Activated naive CD4-positive, alpha-beta T cell treated with anti-CD3 and anti-CD28 coated beads, Interleukin-2, amount 50 U/mL, for 16 hours (primary cell): ENCODE measurements at regions not wholly inside any gene's neighbourhood (a gene's known extent, or its start where the extent isn't known, plus 50 kb on each side); places are given as distances from the start of the nearest gene placed in this dataset.

ENCODE experiments used
- DNase-seq: peaks from one replicate; pipeline ENCODE4 v3.0.0-alpha.2; 2020

DNA sequence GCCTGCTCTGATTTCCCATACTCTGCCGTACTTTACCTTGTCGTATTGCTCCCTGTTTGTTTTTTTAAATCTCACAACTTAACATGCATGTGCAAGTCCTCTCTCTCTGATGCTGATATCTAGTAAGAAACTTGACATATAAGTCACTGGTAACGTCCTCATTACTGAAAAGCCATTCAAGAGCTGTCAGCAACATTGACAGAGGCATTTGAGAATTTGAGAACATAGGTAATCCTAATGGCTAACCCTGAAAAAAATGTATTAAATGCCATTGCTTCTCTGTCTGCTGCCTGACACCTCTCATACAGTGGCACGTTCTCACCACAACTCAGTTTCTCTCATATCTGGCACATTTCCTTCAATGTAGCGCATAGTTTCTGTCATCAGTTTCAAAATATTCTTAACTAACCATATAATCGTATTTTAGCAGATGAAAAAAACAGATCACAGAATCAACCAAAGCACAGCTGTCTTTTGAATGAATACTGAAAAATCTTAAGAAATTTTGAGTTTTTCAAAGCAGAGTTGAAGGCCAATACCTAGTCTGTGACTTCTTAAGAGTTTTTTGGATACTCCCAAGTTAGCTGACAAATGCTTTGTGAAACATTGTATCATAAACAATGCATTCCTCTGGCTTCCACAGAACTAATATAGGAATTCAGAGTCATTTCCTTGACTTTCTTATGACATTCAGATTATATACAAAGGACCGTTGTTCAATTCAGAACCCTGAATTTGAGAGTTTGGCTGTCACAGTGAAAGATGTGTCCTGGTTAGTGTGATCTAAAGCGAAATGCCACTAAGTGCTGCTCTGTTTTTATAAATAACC, 996.4 kb downstream of the C4orf33 start:
- DNase-seq: no peak

DNA sequence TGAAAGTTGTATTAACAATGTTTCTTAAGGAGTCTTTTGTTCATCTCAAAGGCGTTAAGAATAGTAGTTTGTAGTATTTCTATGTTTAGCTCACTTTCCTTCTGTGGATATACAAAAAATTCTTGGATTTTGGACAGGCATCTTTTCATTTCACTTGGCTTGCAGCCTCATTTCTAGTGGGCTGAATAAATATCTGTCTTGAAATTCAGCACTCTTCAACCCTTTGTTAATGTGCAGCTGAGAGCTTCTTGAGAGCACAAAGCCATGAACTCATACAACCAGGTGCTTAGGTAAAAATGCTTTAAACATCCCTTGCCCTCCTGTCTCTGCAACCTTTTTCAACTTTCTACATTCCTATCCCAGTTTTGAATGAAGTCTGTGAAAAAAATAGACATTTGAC, 1003.2 kb downstream of the C4orf33 start:
- DNase-seq: no peak

DNA sequence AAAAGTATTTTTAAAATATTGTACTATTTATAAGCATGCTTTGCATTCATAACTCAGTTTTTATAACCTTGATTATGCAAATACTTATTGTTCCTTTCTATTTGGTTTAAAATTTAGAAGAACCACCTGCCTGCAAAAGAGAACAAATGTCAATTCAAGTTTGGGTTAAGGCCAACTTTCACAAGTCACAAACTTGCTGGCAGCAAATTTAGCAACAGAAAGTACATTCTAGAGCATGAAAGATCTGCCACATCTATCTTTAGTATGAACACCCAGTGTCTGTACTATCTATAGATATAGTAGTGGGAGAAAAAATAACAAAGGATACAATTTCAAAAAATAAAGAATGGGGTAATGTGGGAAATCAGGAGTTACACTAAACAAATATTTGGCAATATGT, 1014.2 kb downstream of the C4orf33 start:
- no peak for DNase-seq

DNA sequence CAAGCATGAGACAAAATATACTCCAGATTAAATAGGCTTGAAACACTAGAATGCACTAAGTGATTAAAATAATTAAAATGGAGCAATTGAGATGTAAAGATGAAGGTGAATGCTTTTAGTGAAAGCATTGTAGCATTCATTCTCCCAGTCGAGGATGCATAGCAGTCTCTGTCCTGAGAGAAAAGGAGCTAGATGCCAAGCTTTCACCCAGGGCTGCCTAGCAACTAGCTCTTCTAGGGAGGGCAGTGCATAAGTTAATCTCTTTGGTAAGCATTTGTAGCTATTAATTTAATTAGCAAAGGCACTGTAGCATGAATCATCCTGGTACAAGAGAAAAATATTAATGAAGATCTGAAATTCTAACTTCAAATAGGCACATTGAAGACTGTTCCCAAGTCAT, 1014.8 kb downstream of the C4orf33 start:
- no peak for DNase-seq

DNA sequence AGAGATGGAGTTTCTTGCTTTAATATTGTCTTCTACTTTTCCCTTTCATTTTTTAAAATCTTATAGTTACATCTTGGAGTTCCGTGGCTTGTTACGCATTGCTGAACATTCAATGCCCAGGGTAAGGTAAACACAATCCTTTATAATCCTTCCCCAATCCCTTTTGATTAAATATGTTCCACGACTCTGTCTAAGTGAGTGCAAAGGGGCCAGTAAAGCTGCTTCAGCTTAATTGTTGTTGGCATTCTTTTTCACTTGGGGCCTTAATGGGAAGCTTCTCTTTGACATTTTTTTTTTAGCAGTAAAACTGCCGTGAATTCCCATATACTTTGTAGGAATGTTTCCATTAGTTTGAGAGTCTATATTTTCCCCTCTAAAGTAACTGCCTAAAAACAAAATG, 1028.1 kb downstream of the C4orf33 start:
- DNase-seq: no peak

DNA sequence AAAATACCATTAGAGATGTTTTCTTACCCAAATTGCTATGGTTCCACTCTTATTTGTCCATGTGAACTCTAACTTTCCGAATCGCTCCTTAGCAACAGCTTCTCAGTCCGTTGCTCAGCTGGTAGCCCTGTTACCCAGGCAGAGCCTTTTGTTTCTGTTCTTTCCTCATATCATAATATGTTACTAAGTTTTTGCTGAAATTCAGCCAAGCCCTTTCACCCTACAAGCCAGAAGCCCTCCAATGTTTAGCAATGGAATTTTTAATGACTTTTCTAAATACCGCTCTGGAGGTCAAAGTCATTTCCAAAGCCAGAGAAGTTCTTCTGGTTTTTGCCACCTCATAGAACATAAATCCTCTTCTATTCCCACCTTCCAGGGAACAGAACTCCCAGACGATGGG, 1029.5 kb downstream of the C4orf33 start:
- DNase-seq: no peak

DNA sequence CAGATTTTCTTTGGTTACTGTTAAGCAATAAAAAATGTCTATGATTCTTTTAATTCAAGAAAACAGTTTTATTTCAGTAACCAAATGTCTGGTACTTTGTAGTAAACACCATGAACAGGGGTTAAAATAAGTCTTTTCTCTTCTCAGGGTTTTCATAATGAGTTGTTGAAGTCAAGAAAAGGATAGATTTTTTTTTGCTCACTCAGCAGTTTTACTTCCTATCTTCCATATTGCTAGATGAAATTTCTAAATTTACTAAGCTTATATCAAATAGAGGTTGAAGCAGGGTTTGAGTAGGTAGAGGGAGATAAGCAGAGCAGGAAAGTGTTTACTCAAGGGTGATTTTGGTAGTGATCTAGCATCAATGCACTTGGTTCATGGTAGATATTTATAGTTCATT, 1031.3 kb downstream of the C4orf33 start:
- no peak for DNase-seq

DNA sequence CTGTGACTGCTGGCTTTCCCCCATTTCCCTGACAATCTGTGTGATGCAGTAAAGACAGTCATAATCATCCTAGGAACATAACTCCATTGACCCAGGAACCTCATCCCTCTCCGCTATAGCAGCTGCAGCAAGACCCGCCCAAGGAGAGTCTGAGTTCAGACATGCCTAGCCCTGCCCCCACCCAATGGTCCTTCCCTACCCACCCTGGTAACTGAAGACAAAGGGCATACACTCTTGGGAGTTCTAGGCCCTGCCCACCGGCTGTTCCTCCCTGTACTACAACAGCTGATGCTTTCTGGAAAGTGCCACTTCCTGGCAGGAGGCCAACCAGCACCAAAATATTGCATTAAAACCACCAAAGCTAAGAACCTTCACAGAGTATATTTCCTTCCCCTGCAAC, 1035.6 kb downstream of the C4orf33 start:
- no peak for DNase-seq

DNA sequence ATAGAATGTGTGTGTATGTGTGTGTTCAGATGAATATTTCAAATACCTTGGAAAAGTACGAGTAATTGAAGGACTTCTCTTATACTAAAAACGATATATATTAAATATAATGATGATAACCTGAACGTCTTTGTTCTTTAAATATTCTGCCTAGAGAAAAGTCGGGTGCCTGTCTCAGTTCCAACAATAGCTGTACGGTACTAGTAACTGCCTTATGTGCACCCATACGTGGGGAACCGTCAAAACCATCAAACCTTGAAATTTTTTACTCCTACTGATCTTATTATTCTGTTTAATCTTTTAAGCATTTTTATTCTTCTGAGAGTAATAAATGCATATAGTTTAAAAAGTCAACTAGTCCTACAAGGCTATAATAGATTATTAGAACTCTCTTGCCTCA, 1045.7 kb downstream of the C4orf33 start:
- DNase-seq: no peak

DNA sequence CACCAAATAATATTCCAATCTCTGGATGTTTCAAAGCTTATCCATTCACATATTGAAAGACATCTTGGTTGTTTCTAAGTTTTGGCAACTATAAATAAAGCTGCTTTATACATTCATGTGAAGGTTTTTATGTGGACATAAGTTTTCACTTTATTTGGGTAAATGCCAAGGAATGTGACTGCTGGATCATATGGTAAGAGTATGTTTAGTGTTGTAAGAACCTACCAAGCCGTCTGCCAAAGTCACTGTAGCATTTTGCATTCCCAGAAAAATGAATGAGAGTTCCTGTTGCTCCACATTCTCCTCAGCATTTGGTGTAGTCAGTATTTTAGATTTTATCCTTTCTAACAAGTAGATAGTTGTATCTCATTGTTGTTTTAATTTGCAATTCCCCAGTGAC, 1047.7 kb downstream of the C4orf33 start:
- no peak for DNase-seq

DNA sequence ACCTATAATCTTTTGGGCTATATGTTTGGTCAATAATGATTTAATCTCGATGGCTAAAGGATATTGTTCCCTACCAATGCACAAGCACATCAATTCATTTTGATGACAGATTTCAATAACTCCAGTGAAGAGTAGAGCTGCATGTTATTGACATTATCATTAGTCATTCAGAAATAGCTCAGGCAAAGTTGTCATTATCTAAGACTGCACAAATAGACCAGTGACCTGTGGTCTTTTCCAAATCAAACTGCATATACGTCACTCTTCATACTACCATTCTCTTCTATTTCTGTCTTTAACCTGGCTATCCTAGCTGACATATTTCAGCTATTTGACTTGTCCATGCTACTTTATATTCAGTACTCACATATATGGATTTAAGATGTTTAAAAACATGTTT, 1050.8 kb downstream of the C4orf33 start:
- DNase-seq: no peak

DNA sequence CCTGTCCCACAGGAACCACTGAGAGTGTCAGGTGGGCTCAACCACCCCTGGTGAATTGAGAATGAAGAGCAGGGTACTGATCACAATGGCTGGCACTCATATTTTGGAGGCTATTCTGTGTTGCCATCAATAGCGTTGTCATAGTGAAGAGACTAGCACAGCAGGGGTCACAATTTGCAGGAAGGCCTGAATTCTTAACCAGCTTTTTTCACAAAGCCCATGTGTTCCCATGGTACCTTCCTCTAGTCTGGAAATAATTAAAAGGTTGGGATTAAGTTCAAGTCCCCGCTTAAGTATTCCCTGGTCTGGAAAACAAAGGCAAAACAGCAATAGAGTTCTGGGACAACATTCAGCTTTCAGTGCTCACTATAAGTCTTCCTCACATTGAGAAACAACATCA, 1051.7 kb downstream of the C4orf33 start:
- no peak for DNase-seq

DNA sequence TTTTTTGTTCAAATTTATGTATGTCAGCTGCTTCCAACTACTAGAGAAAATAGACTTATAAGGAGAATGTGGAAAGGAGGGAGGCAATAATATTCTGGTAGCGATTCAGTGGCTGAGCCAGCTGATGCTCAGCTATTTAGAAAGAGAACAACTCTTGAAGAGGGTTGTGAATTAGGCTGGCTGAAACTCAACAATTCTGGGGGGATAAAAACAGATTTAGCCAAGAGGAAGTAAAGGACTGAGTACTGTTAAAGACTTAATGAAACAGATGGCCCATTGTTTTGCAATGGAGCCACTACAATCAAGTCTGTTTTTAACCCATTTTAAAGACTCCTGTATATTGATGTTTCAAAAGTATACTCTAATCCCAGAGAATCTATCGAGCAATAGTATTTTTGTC, 1058.9 kb downstream of the C4orf33 start:
- no peak for DNase-seq

DNA sequence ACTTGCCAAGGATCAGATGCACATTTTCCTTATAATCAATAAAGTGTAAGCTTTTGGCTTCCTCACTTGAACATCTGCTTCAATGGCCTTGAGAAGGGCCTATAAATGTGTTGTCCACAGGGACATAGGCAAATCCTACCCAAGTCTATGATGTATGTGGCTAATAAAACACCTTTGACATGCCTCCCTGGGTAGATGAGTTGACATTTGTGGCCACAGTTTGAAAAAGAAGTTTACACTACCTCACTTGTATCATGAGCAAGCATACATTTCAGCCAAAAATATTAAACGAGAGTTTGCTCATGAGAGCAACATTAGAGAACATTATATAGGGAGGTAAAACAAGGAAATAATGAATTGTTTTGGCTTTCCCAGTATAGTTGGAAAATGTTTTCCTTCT, 1067.7 kb downstream of the C4orf33 start:
- no peak for DNase-seq

DNA sequence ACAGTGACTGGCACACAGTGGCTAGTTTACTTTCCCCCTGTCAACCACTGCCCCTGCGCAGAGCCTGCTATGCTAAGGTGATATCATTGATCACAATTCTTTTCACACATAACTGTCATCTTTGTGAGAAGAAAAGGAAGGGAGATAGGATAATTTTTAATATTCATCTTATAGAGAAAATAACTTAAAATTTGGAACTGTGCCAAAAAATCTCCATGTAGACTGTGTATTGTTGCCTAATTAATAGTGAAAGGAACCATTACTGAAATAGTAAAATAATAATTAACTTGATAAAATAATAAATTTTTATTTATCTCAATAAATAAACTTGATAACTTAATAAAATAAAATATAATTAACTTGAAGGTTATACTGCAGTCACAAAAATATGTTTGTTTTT, 1069.4 kb downstream of the C4orf33 start:
- no peak for DNase-seq

DNA sequence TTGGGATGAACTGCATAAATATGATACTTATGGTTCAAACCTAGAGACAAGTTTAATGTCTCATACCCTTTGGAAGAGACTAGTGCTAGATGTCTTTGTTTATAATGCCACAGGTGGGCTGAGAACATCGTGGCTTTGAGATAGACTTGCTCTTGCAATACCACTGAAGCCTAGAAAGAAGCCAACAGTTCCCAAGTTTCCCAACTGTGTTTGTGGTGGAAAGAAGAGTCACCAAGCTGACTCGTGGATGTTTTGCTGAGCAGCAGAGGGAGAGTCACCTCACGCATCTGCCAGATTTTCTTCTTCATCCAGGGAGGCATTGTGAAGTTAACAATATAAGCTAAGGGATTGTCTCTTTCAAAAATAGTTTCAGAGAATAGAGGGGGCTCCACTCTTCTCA, 1076.2 kb downstream of the C4orf33 start:
- no peak for DNase-seq

DNA sequence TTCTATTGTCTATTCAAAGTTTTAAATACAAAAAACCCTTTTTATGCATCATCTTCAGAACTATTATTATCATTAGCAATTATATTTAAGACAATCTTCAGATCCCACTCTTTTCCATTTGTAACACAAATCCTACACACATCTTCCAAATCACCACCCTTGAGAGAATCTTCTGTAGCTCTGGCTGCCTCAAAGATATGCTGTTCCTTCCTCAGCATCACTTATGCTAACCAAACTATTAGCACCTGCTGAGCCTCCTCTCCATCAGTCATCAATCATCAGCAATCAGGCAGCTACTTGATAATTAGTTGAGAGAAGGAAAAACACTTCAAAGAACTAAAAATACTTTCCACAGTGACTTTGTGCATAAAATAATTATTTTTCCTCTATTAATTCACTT, 1082.2 kb downstream of the C4orf33 start:
- DNase-seq: no peak

DNA sequence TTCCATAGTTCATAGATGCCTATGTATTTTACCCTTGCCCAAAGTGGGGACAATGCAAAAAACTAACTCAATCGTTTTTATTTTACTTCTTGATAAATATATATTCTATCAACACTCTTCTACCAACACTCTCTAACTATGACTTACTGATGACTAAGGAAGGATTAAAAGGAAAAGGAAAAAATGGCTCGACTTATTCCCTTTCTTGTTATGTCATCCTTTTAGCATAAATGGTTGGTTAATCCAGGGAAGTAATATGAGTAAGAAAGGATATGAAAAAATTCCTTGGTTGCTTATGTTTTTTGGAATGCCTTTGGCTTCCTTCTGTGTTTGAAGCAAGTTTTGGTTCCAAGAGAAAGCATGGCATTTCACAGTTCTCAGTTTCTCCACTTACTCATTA, 1087.1 kb downstream of the C4orf33 start:
- DNase-seq: no peak

DNA sequence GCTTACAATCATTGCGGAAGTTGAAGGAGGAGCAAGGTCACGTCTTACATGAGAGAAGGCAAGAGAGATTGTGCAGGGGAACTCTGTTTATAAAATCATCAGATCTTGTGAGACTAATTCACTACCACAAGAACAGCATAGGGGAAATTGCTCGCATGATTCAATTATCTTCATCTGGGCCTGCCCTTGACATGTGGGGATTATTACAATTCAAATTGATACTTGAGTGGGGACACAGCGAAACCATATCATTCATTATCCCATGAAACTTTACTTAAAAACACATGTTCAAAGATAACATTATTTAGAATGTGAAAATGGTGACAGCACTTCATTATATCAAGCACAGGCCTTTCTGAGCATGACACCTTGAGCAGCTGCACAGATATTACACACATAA, 1087.8 kb downstream of the C4orf33 start:
- no peak for DNase-seq

DNA sequence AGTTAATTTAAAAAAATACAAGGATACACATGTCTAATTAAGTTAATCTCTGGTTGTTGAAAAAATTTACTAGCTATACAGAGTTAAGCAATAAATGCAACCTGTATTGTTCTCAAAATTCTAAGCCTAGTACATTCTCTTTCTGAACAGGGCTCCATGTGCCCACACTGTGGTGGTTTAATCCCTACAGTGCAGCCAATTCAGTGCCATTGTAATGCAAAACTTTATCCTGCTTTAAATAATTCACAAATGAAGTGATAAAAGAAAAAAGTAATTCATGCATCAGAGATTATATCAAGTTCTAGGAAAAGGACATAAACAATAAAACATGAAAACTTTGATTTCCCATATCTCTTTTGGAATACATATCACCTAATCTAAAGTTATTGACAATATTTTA, 1089.2 kb downstream of the C4orf33 start:
- no peak for DNase-seq

DNA sequence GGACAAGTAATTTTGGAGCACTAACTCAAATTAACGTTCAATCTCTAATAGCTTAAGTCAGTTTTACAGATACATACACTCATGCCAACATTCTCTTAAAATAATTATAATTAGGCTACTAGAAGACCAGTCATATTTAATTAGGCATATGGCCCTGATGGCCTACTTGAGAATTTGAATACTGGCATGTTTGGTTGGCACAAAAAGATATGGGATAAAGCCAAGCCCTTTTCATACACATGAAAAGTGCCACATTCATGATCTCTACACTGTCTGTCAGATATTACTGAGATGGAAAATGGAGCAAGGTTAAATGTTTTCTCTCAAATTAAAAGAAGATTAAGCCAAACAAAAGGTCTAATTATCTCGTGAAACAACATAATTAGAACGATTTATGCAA, 1091.0 kb downstream of the C4orf33 start:
- no peak for DNase-seq

DNA sequence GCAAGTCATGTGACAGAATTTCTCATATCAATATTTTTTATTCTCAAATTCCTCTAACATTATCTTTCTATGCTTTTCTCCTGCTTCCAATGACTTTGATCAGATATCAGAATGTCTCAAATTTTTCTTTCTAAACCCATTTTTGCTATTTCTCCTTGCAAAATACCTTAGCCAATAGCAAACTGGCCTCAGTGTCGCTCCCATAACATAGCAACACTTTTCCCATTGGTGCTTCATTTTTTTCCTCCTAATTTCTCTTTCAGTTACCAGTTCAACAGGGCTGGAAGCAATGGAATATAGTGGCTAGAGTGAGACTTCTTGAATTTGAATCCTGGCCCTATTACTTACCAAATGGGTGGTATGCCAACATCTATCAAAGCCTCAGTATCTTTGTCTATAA, 1091.6 kb downstream of the C4orf33 start:
- DNase-seq: no peak

DNA sequence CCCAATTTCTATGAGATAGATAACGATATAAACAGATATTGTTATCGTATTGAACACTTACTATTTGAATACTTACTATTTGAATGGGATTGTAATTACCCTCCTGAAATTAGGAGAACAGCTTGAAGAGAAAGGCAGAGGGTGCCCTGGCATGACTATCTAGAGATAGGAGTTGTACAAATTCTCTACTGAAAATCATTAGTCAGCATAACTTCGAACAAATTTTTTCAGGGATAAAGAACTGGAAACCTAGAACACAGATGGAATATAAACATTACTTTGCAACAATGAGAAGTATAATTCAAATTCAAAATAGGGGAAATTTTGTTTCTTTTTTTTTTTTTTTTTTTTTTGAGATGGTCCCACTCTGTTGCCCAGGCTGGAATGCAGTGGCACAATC, 1096.8 kb downstream of the C4orf33 start:
- no peak for DNase-seq

DNA sequence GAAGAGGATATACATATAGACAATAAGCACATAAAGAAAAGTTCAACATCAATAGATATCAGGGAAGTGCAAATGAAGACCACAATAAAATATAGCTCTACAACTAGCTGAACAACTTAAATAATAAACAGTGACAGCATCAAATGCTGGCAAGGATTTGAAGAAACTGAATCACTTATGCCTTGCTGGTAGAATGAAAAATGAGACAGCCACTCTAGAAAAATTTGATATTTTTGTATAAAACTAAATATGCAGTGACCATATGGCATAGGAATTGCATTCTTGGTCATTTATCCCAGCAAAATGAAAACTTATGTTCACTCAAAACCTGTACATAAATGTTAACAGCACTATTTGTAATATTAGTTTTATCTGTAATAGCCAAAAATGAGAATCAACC, 1102.0 kb downstream of the C4orf33 start:
- DNase-seq: no peak

DNA sequence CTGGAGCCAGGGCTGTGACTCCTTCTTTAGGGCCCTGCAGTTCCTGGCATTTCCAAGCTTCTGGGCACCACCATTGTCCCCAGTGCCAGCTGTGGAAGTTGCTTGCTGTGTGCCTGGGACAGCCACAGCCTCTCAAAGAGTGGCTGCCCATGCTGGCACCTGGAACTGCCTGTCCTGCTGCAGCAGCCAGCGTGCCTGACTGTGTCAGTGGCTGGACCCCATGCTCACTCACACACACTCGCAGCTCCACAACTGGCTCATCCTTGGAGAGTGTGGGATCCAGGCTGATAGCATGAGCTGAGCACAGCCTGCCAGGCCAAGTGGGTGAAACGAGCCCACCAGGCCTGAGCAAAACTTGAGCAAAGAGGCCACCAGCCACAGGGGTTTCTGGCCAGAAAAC, 1107.6 kb downstream of the C4orf33 start:
- DNase-seq: no peak

DNA sequence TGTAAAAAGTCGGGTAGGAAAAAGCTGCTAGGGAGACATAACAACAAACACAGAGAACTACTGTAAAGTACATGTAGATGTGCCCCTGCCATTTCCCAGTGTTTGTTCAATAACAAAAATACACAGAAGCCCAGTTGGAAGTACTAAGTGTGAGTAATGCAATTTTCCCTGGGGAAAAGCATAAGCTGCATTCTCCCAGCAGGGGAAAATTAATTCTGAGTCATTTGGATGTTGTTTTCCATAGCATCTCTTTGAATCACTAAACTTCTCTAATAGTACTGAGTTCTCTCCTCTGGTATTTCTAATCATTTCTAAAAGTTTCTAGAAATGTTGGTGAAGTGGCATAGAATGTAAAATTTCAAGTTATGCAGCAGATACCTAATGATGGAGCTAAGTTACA, 1114.9 kb downstream of the C4orf33 start:
- no peak for DNase-seq
